Liver (tissue), 8 donors: ENCODE measurements at regions not wholly inside any gene's neighbourhood (a gene's known extent, or its start where the extent isn't known, plus 50 kb on each side); places are given as distances from the start of the nearest gene placed in this dataset.

Experiments
- DNase-seq: peaks from one replicate; pipeline ENCODE4 v3.0.0-alpha.2; 2017; ENCODE audit warnings: low spot score
- H3K27ac ChIP-seq, 2 donors: one replicate each; pipeline ENCODE4 v1.7.0; 2013; ENCODE audit warnings: inconsistent platforms in 2 of 2, low read length in 2 of 2, control low read depth in 1 of 2, low read depth in 1 of 2, mild to moderate bottlenecking in 1 of 2
- H3K27me3 ChIP-seq, 4 donors: one replicate each; pipeline versions ENCODE4 v1.6.1 to v1.7.0; 2013; ENCODE audit warnings: low read length in 3 of 4, inconsistent platforms in 1 of 4, mild to moderate bottlenecking in 1 of 4, moderate library complexity in 1 of 4; ENCODE audit not compliant: control insufficient read depth in 4 of 4, insufficient read depth in 4 of 4
- H3K36me3 ChIP-seq, 4 donors: one replicate each; pipeline versions ENCODE4 v1.6.1 to v1.7.0; 2013; ENCODE audit warnings: low read length in 3 of 4, mild to moderate bottlenecking in 3 of 4, low read depth in 1 of 4, moderate library complexity in 1 of 4; ENCODE audit not compliant: control insufficient read depth in 4 of 4, insufficient read depth in 3 of 4
- H3K4me1 ChIP-seq, 4 donors: one replicate each; pipeline versions ENCODE4 v1.6.1 to v1.7.0; 2013; ENCODE audit warnings: low read length in 3 of 4, mild to moderate bottlenecking in 3 of 4, moderate library complexity in 1 of 4; ENCODE audit not compliant: control insufficient read depth in 4 of 4, insufficient read depth in 4 of 4
- H3K4me3 ChIP-seq, 3 donors: one replicate each; pipeline versions ENCODE4 v1.6.1 to v1.7.0; 2013; ENCODE audit warnings: low read length in 3 of 3, control low read depth in 1 of 3, low read depth in 1 of 3, mild to moderate bottlenecking in 1 of 3
- H3K9ac ChIP-seq, 2 donors: one replicate each; pipeline ENCODE4 v1.7.0; 2013; ENCODE audit warnings: low read length in 2 of 2, mild to moderate bottlenecking in 2 of 2, moderate library complexity in 2 of 2, control low read depth in 1 of 2, low read depth in 1 of 2
- H3K9me3 ChIP-seq, 4 donors: one replicate each; pipeline versions ENCODE4 v1.6.1 to v1.7.0; 2013; ENCODE audit warnings: low read length in 3 of 4; ENCODE audit not compliant: control insufficient read depth in 4 of 4
- ATF3 ChIP-seq: IDR thresholded peaks from 2 replicates; pipeline ENCODE4 v1.6.1; 2016; ENCODE audit warnings: antibody characterized with exemption
- CTCF ChIP-seq: fragments of 150-350 bp; IDR thresholded peaks from 2 replicates; pipeline ENCODE4 v1.5.1; 2017; ENCODE audit warnings: improper control_type of control experiment, low read depth, low read length; ENCODE audit not compliant: missing input control
- FOXA1 ChIP-seq: IDR thresholded peaks from 2 replicates; pipeline ENCODE4 v1.6.1; 2016; ENCODE audit warnings: antibody characterized with exemption
- FOXA2 ChIP-seq: IDR thresholded peaks from 2 replicates; pipeline ENCODE4 v1.6.1; 2016; ENCODE audit warnings: antibody characterized with exemption
- GABPA ChIP-seq, 2 donors: IDR thresholded peaks in 1 of 2; conservative IDR thresholded peaks in 1 of 2; 2 replicates each; pipeline ENCODE4 v1.6.1; 2016; ENCODE audit warnings: antibody characterized with exemption in 2 of 2, mild to moderate bottlenecking in 1 of 2, moderate library complexity in 1 of 2
- HNF4A ChIP-seq, 2 donors: conservative IDR thresholded peaks; 2 replicates each; pipeline ENCODE4 v1.6.1; 2016; ENCODE audit warnings: antibody characterized with exemption in 2 of 2, mild to moderate bottlenecking in 2 of 2
- HNF4G ChIP-seq: IDR thresholded peaks from 2 replicates; pipeline ENCODE4 v1.6.1; 2016; ENCODE audit warnings: antibody characterized with exemption
- JUND ChIP-seq, 2 donors: IDR thresholded peaks; 2 replicates each; pipeline ENCODE4 v1.6.1; 2016; ENCODE audit warnings: antibody characterized with exemption in 2 of 2
- MAX ChIP-seq: IDR thresholded peaks from 2 replicates; pipeline ENCODE4 v1.6.1; 2016; ENCODE audit warnings: antibody characterized with exemption
- NR2F2 ChIP-seq: IDR thresholded peaks from 2 replicates; pipeline ENCODE4 v1.6.1; 2016; ENCODE audit warnings: antibody characterized with exemption
- RAD21 ChIP-seq, 2 donors: IDR thresholded peaks; 2 replicates each; pipeline ENCODE4 v1.6.1; 2016; ENCODE audit warnings: antibody characterized with exemption in 2 of 2, mild to moderate bottlenecking in 2 of 2
- REST ChIP-seq: IDR thresholded peaks from 2 replicates; pipeline ENCODE4 v1.6.1; 2016; ENCODE audit warnings: antibody characterized with exemption, mild to moderate bottlenecking
- RXRA ChIP-seq, 2 donors: IDR thresholded peaks; 2 replicates each; pipeline ENCODE4 v1.6.1; 2017 to 2018; ENCODE audit warnings: antibody characterized with exemption in 2 of 2, mild to moderate bottlenecking in 1 of 2
- SP1 ChIP-seq: IDR thresholded peaks from 2 replicates; pipeline ENCODE4 v1.6.1; 2018; ENCODE audit warnings: antibody characterized with exemption, mild to moderate bottlenecking
- TAF1 ChIP-seq: conservative IDR thresholded peaks from 2 replicates; pipeline ENCODE4 v1.6.1; 2016; ENCODE audit warnings: antibody characterized with exemption, mild to moderate bottlenecking
- YY1 ChIP-seq: IDR thresholded peaks from 2 replicates; pipeline ENCODE4 v1.6.1; 2016; ENCODE audit warnings: antibody characterized with exemption, mild to moderate bottlenecking
- ZBTB33 ChIP-seq: IDR thresholded peaks from 2 replicates; pipeline ENCODE4 v1.6.1; 2016; ENCODE audit warnings: antibody characterized with exemption
- WGBS: extraction: QIAGEN DNeasy Blood & Tissue Kit; methylation state at CpG from one replicate; pipeline ENCODE4 v1.1.7; 2013; 5-methylcytosine and 5-hydroxymethylcytosine counted together
- donor health status: healthy.
- donor health status: healthy.
- donor health status: healthy.
- donor health status: healthy.
- donor health status: healthy.

GRCh38 chr9:90451804-90452203, 190.8 kb downstream of the DIRAS2 start:
- Histone ChIP-seq H3K27me3 (peaks cover 0 to 3% (median 1%) of the 10 kb centered on the region in 4 donors), H3K36me3 (no peaks in the 10 kb centered on the region), H3K27ac (no peak overlapping the region), H3K4me1 (no peaks in the 10 kb centered on the region), H3K9me3 (peaks cover 0 to 6% (median 0%) of the 10 kb centered on the region in 4 donors), H3K9ac (no peak overlapping the region), H3K4me3 (no peak overlapping the region)
- TF ChIP-seq SP1, result no peak
- no peak for TF ChIP-seq REST
- TF ChIP-seq ATF3, result no peak
- no peak for TF ChIP-seq TAF1
- TF ChIP-seq MAX, result no peak
- TF ChIP-seq GABPA (IDR thresholded peaks at IDR 0.05 in 1 of 2, conservative IDR thresholded peaks at IDR 0.05 in 1 of 2), result no peak
- no peak for TF ChIP-seq HNF4A (conservative IDR thresholded peaks at IDR 0.05)
- TF ChIP-seq CTCF, result no peak
- no peak for TF ChIP-seq RAD21 (IDR thresholded peaks at IDR 0.05)
- TF ChIP-seq RXRA (IDR thresholded peaks at IDR 0.05), result no peak
- TF ChIP-seq NR2F2, result no peak
- no peak for TF ChIP-seq FOXA2
- TF ChIP-seq FOXA1, result no peak
- TF ChIP-seq ZBTB33, result no peak
- no peak for TF ChIP-seq HNF4G
- 31% methylated on average over 1 of the region's 1 CpG for WGBS
- no peak for DNase-seq

- Histone ChIP-seq H3K4me3 (no peak overlapping the region), H3K27me3 (peaks cover 0 to 3% (median 1%) of the 10 kb centered on the region in 4 donors), H3K4me1 (no peaks in the 10 kb centered on the region), H3K9me3 (peaks cover 0 to 6% (median 0%) of the 10 kb centered on the region in 4 donors), H3K36me3 (no peaks in the 10 kb centered on the region), H3K9ac (no peak overlapping the region), H3K27ac (no peak overlapping the region)
- 78% methylated on average over 4 of the region's 4 CpGs for WGBS
- no peak for DNase-seq
- TF ChIP-seq YY1 (no peak), HNF4G (no peak), RAD21 (IDR thresholded peaks at IDR 0.05) (no peak), ATF3 (no peak), REST (no peak), GABPA (IDR thresholded peaks at IDR 0.05 in 1 of 2, conservative IDR thresholded peaks at IDR 0.05 in 1 of 2) (no peak), NR2F2 (no peak), HNF4A (conservative IDR thresholded peaks at IDR 0.05) (no peak), JUND (IDR thresholded peaks at IDR 0.05) (no peak), CTCF (no peak)
Observed at GRCh38 chr9:90455316-90455715, 187.3 kb downstream of the DIRAS2 start.
